ENCODE measurements at regions not wholly inside any gene's neighbourhood (a gene's known extent, or its start where the extent isn't known, plus 50 kb on each side); places are given as distances from the start of the nearest gene placed in this dataset.
"Not testable (repeated sequence)": the region's sequence is repeated elsewhere in the genome, so short reads cannot be mapped to it uniquely, and the experiment has no call there.

- in situ Hi-C loops (cut with HindIII; ENCODE audit: low sequenced_read_pairs), result no loop called here
- H3K4me3 ChIP-seq (ENCODE audit: low read depth, low read length), result no peak overlapping the region
- no peak for DNase-seq (ENCODE audit: low read depth)
- TF ChIP-seq, protein P1, sequence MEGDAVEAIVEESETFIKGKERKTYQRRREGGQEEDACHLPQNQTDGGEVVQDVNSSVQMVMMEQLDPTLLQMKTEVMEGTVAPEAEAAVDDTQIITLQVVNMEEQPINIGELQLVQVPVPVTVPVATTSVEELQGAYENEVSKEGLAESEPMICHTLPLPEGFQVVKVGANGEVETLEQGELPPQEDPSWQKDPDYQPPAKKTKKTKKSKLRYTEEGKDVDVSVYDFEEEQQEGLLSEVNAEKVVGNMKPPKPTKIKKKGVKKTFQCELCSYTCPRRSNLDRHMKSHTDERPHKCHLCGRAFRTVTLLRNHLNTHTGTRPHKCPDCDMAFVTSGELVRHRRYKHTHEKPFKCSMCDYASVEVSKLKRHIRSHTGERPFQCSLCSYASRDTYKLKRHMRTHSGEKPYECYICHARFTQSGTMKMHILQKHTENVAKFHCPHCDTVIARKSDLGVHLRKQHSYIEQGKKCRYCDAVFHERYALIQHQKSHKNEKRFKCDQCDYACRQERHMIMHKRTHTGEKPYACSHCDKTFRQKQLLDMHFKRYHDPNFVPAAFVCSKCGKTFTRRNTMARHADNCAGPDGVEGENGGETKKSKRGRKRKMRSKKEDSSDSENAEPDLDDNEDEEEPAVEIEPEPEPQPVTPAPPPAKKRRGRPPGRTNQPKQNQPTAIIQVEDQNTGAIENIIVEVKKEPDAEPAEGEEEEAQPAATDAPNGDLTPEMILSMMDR (IDR thresholded peaks at IDR 0.05; ENCODE audit: low read depth, low read length, missing control alignments), result no peak
These were observed 473.3 kb upstream of the ADGRL3 start for GRCh38 chr4:60726779-60727178.

- in situ Hi-C loops (cut with HindIII; ENCODE audit: low sequenced_read_pairs), result no loop called here
- H3K4me3 ChIP-seq (ENCODE audit: low read depth, low read length), result no peak overlapping the region
- DNase-seq (ENCODE audit: low read depth), result no peak
- TF ChIP-seq, protein P1 (IDR thresholded peaks at IDR 0.05; ENCODE audit: low read depth, low read length, missing control alignments), result no peak
These were observed 470.9 kb upstream of the ADGRL3 start for GRCh38 chr4:60729194-60729593.

DNA sequence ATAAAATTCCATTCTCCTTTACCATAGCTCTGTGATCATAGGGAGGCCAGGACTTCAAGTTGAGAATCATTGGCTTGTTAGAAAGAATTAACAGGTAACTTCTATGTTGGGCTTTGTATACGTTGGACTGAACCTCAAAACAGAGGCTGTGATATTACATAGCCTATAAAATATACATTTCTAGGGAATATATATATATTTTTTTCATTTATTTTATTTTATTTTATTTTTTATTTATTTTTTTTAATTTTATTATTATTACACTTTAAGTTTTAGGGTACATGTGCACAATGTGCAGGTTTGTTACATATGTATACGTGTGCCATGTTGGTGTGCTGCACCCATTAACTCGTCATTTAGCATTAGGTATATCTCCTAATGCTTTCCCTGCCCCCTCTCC lies 470.4 kb upstream of the ADGRL3 start:
- in situ Hi-C loops (cut with HindIII; ENCODE audit: low sequenced_read_pairs); H3K4me3 ChIP-seq (ENCODE audit: low read depth, low read length); DNase-seq (ENCODE audit: low read depth): not testable (repeated sequence)

- in situ Hi-C loops (cut with HindIII; ENCODE audit: low sequenced_read_pairs), result no loop called here
- TF ChIP-seq, protein P1 (IDR thresholded peaks at IDR 0.05; ENCODE audit: low read depth, low read length, missing control alignments), result no peak
- no peak for DNase-seq (ENCODE audit: low read depth)
- H3K4me3 ChIP-seq (ENCODE audit: low read depth, low read length), result no peak overlapping the region
These were observed 462.3 kb upstream of the ADGRL3 start for GRCh38 chr4:60737858-60738257.

DNA sequence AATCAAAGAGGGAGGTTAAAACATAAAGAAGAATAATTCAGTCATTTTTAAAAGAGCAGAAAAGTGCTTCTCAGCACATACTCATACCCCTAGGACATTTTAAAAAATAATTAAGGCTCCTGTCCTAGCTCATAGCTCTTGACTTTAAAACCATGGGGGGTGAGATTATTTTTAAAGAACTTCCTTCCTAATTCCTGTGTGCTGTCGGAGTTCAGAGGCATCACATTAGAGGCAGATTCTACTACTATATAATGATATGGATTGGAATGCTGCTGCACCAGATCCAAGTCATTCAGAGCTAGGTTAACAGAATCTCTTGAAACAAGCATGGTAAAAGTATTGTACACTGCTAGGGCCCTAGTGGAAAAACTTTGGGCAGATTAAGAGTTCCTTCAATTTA lies 456.5 kb upstream of the ADGRL3 start:
- no peak overlapping the region for H3K4me3 ChIP-seq (ENCODE audit: low read depth, low read length)
- TF ChIP-seq, protein P1 (IDR thresholded peaks at IDR 0.05; ENCODE audit: low read depth, low read length, missing control alignments), result no peak
- in situ Hi-C loops (cut with HindIII; ENCODE audit: low sequenced_read_pairs), result no loop called here
- no peak for DNase-seq (ENCODE audit: low read depth)

DNA sequence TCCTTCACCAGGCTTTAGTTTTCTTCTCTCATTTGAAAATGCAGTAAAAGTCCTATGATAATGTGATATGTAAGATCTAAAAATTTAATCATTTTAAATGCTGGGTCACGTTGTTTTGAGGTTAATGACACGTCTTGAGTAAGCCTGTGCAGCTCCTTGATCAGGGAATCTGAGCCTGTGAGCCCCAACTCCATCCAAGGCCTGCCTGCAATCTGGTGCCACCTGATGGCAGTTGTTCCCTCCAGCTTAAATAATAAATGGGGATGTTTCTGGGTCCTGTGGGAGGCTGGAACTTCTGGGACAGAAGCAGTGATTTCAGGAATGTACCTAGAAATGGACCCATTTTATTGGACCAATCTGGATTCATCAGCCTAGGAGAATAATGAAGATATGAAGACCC lies 455.4 kb upstream of the ADGRL3 start:
- TF ChIP-seq, protein P1 (IDR thresholded peaks at IDR 0.05; ENCODE audit: low read depth, low read length, missing control alignments), result no peak
- no peak overlapping the region for H3K4me3 ChIP-seq (ENCODE audit: low read depth, low read length)
- in situ Hi-C loops (cut with HindIII; ENCODE audit: low sequenced_read_pairs), result no loop called here
- DNase-seq (ENCODE audit: low read depth), result no peak

DNA sequence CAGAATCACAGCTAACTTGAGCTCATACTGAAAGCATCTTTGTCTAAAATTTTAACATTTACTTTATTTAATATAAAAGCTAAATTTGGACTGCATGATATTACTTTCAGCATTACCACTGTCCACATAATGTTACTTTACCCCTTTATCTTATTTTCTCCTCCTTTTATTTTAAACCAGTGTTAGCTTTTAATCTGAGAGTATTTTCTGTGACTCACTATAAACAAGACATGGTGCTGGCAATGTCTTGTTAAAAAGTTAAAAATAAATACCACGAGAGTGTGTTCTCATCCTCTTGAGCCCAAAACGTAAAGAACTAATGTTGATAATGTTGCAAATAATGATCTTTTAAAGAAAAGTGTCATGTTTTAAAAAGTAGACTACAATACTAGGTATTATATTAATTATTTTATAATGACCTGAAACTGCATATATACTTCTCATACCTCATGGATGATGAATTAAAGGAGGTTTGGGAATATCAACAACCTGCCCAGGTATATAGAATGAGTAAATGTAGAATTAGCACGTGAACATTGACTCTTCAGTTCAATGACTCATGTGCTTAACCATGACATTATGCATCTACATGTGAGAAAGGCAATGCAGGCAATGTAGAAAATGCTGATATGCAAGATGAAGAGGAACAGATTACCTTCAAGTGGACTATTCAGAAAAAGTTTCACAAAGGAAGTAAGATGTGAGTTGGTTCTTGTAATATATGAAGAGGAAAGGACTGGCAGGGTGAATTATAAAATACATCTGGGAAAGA lies 454.1 kb upstream of the ADGRL3 start:
- H3K4me3 ChIP-seq (ENCODE audit: low read depth, low read length), result no peak overlapping the region
- in situ Hi-C loops (cut with HindIII; ENCODE audit: low sequenced_read_pairs), result no loop called here
- TF ChIP-seq, protein P1 (IDR thresholded peaks at IDR 0.05; ENCODE audit: low read depth, low read length, missing control alignments), result no peak
- DNase-seq (ENCODE audit: low read depth), result no peak

Measured in astrocyte of the cerebellum (primary cell).